Osteocyte (in vitro differentiated cells): ENCODE measurements at regions not wholly inside any gene's neighbourhood (a gene's known extent, or its start where the extent isn't known, plus 50 kb on each side); places are given as distances from the start of the nearest gene placed in this dataset.

ENCODE experiments used
- DNase-seq: peaks from one replicate; pipeline ENCODE4 v3.0.0; 2021; ENCODE audit warnings: mixed read lengths; ENCODE audit not compliant: unreplicated experiment; ENCODE audit errors: extremely low spot score
- H3K27ac Mint-ChIP-seq: one replicate; pipeline ENCODE4 v1.8.0; 2021; ENCODE audit warnings: mild to moderate bottlenecking, mixed read lengths; ENCODE audit not compliant: unreplicated experiment
- H3K27me3 Mint-ChIP-seq: one replicate; pipeline ENCODE4 v1.8.0; 2021; ENCODE audit warnings: mixed read lengths; ENCODE audit not compliant: unreplicated experiment
- H3K36me3 Mint-ChIP-seq: one replicate; pipeline ENCODE4 v1.8.0; 2021; ENCODE audit warnings: mixed read lengths; ENCODE audit not compliant: unreplicated experiment
- H3K4me1 Mint-ChIP-seq: one replicate; pipeline ENCODE4 v1.8.0; 2021; ENCODE audit warnings: mixed read lengths; ENCODE audit not compliant: unreplicated experiment
- H3K4me3 Mint-ChIP-seq: one replicate; pipeline ENCODE4 v1.8.0; 2021; ENCODE audit warnings: mild to moderate bottlenecking, moderate library complexity, mixed read lengths; ENCODE audit not compliant: unreplicated experiment
- H3K9me3 Mint-ChIP-seq: one replicate; pipeline ENCODE4 v1.8.0; 2021; ENCODE audit warnings: mixed read lengths; ENCODE audit not compliant: unreplicated experiment
- CTCF ChIP-seq: fragments of 200-600 bp; sonication (generic); IDR thresholded peaks from 2 replicates; pipeline ENCODE4 v1.5.0; 2021; ENCODE audit warnings: antibody characterized with exemption, mild to moderate bottlenecking, moderate library complexity

- TF ChIP-seq CTCF, result no peak
- Mint-ChIP-seq H3K9me3 (peaks cover 26% of the 10 kb centered on the region), H3K27ac (no peak overlapping the region), H3K36me3 (no peaks in the 10 kb centered on the region), H3K27me3 (no peaks in the 10 kb centered on the region), H3K4me3 (no peak overlapping the region), H3K4me1 (no peaks in the 10 kb centered on the region)
- no peak for DNase-seq
These were observed 273.6 kb downstream of the C1orf94 start for GRCh38 chr1:34450325-34450724.

- H3K27me3 Mint-ChIP-seq, result no peaks in the 10 kb centered on the region
- no peak for DNase-seq
- no peak overlapping the region for H3K27ac Mint-ChIP-seq
- no peak overlapping the region for H3K4me3 Mint-ChIP-seq
- H3K4me1 Mint-ChIP-seq, result no peaks in the 10 kb centered on the region
- no peak for TF ChIP-seq CTCF
- H3K9me3 Mint-ChIP-seq, result peaks cover 31% of the 10 kb centered on the region
- H3K36me3 Mint-ChIP-seq, result no peaks in the 10 kb centered on the region
These were observed 275.7 kb downstream of the C1orf94 start for GRCh38 chr1:34452451-34452850.

- no peaks in the 10 kb centered on the region for H3K27me3 Mint-ChIP-seq
- no peaks in the 10 kb centered on the region for H3K4me1 Mint-ChIP-seq
- TF ChIP-seq CTCF, result no peak
- H3K9me3 Mint-ChIP-seq, result peaks cover 26% of the 10 kb centered on the region
- no peak for DNase-seq
- H3K27ac Mint-ChIP-seq, result no peak overlapping the region
- H3K4me3 Mint-ChIP-seq, result no peak overlapping the region
- H3K36me3 Mint-ChIP-seq, result no peaks in the 10 kb centered on the region
These were observed 278.4 kb downstream of the C1orf94 start for GRCh38 chr1:34455121-34455520.

- no peaks in the 10 kb centered on the region for H3K27me3 Mint-ChIP-seq
- no peak overlapping the region for H3K4me3 Mint-ChIP-seq
- peaks cover 22% of the 10 kb centered on the region for H3K9me3 Mint-ChIP-seq
- H3K36me3 Mint-ChIP-seq, result no peaks in the 10 kb centered on the region
- peak; percentile 18 for TF ChIP-seq CTCF
- no peaks in the 10 kb centered on the region for H3K4me1 Mint-ChIP-seq
- no peak overlapping the region for H3K27ac Mint-ChIP-seq
- no peak for DNase-seq
These were observed 283.5 kb downstream of the C1orf94 start for GRCh38 chr1:34460193-34460592.

- Mint-ChIP-seq H3K4me1 (no peaks in the 10 kb centered on the region), H3K4me3 (no peak overlapping the region), H3K27ac (no peak overlapping the region), H3K9me3 (peaks cover 8% of the 10 kb centered on the region), H3K36me3 (no peaks in the 10 kb centered on the region), H3K27me3 (no peaks in the 10 kb centered on the region)
- peak; percentile 59 for DNase-seq
- TF ChIP-seq CTCF, result no peak
These were observed 284.4 kb upstream of the GJB5 start for GRCh38 chr1:34470401-34470800.
